ENCODE measurements at regions not wholly inside any gene's neighbourhood (a gene's known extent, or its start where the extent isn't known, plus 50 kb on each side); places are given as distances from the start of the nearest gene placed in this dataset.
"Not testable (repeated sequence)": the region's sequence is repeated elsewhere in the genome, so short reads cannot be mapped to it uniquely, and the experiment has no call there.

- intact Hi-C loops (cut with micrococcal nuclease), result no loop called here
- DNase-seq (no peak), ATAC-seq (no peak)
Measured at GRCh38 chr4:33882246-33882990, 2361.9 kb downstream of the ARAP2 start.

- intact Hi-C loops (cut with micrococcal nuclease), result no loop called here
- DNase-seq (no peak), ATAC-seq (no peak)
Measured at GRCh38 chr4:33883111-33883510, 2361.2 kb downstream of the ARAP2 start.

DNA sequence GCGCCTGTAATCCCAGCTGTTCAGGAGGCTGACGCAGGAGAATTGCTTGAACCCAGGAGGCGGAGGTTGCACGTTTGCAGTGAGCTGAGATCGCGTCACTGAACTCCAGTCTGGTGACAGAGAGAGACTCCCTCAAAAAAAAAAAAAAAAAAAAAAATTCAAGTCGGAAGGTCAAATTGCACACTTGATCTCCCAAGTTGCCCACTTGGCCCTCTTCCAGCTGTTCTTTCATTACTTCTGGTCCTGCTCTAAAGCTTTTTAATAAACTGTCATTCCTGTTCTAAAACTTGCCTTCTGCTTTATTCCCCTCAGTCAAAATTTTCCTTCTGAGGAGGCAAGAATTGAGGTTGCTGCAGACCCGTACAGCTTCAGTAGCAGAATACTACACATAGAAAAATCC lies 2358.0 kb downstream of the ARAP2 start:
- ATAC-seq, result no peak
- intact Hi-C loops (cut with micrococcal nuclease), result no loop called here
- DNase-seq, result no peak

DNA sequence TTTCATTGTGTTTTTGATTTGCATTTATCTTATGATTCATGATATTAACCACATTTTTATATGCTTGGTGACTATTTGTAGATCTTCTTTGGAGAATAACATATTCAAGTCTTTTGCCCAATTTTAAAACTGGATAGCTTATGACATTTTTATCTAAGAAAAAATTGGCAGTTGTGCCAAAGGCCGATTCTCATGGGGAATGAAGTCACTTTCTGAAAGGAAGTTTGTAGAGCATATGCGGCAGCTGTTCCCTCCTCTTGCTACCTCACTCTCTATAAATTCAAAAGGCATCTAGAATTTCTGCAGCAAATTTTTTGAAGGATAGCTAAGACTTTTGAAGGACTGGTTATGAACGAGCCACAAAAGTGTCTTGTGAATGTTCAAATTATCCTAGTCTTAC lies 2353.5 kb downstream of the ARAP2 start:
- intact Hi-C loops (cut with micrococcal nuclease), result no loop called here
- ATAC-seq (no peak), DNase-seq (no peak)

- intact Hi-C loops (cut with micrococcal nuclease), result no loop called here
- DNase-seq, result no peak
Measured at GRCh38 chr4:33911959-33912358, 2332.4 kb downstream of the ARAP2 start.

DNA sequence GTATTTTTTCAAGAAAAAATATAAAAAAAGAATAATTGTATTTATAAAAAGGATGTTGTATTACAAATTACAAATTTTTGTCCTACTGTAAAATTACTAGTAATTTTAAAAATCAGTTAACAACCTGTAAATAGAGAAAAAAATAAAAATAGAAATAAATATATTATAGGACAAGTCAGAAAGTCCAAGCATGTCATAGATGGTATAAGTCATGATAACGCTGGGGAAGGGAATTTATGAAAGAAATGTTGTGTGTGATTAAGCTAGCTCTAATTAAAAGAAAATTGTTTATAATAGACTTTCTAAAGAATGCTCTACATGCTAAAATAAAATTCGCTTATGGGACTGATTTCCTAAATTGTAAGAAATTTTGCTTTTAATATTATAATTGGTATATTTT lies 2329.9 kb downstream of the ARAP2 start:
- no peak for DNase-seq
- ATAC-seq, result no peak
- intact Hi-C loops (cut with micrococcal nuclease), result no loop called here

More at GRCh38 chr4:33911959-33912358, 2332.4 kb downstream of the ARAP2 start:
- ATAC-seq, result no peak

GRCh38 chr4:33923469-33923868 lies 2320.8 kb downstream of the ARAP2 start:
- no peak for ATAC-seq
- intact Hi-C loops (cut with micrococcal nuclease), result no loop called here

GRCh38 chr4:33924239-33924638 lies 2320.1 kb downstream of the ARAP2 start:
- no peak for ATAC-seq
- no peak for DNase-seq
- intact Hi-C loops (cut with micrococcal nuclease), result no loop called here

More at GRCh38 chr4:33923469-33923868, 2320.8 kb downstream of the ARAP2 start:
- no peak for DNase-seq

DNA sequence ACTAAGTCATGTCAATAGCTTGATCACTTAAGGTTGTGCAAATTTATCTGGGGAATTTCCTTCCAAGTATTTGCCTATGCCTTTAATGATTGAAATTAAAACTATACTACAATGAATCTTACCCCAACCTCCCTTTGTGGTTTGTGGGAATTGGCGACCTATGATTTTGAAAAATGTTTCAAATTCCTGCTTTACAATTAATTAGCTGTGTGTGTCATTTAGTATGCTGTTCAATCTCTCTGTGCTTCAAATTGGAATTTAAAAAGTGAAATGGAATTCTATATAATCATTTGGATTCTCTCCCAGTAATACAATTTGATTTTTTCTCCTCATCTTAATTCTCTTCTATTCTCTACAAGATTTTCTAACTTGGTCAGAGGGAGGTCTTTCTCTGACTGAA lies 2319.5 kb downstream of the ARAP2 start:
- DNase-seq (no peak), ATAC-seq (no peak)
- intact Hi-C loops (cut with micrococcal nuclease), result no loop called here

DNA sequence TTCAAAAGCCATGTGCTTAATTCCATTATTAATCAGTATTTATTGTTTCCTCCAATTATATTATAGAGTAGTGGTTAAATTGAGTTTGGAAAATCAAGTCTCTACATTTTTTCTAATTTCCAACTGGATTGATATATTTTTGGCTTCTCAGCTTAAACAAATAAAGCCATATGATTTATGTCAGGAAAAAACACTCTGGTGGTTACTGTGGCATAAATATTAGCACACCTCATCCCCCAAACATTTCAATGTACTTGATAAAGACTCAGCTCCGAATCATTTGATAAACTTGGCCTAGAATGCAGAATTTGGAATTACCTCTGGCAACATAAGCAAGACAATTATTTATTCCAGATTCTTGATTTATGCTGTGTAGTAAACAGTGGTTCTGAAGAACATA lies 2313.8 kb downstream of the ARAP2 start:
- intact Hi-C loops (cut with micrococcal nuclease), result no loop called here
- ATAC-seq, result no peak
- DNase-seq, result no peak

GRCh38 chr4:33931026-33931425 lies 2313.3 kb downstream of the ARAP2 start:
- intact Hi-C loops (cut with micrococcal nuclease), result no loop called here
- no peak for ATAC-seq

DNA sequence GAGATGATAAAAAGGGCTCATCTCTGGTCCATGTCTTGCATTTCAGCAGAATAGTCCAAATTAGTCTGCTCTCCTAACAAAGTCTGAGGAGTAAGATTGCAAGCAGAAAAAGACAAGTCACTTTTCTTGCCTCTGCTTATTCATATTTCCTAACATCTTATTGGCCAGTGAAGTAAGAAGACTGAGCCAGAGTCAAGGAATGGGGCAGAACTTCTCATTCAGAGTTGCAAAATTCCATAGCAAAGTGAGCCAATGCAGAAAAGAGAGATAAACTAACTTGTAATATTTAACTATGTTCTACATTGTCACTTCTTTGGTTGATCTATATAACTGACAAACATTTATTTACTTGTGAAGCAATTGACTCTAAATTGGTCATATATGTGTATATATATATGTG lies 2304.0 kb downstream of the ARAP2 start:
- intact Hi-C loops (cut with micrococcal nuclease), result no loop called here
- ATAC-seq, result no peak
- no peak for DNase-seq

More at GRCh38 chr4:33931026-33931425, 2313.3 kb downstream of the ARAP2 start:
- no peak for DNase-seq

GRCh38 chr4:33941854-33942253 lies 2302.5 kb downstream of the ARAP2 start:
- DNase-seq, result no peak

GRCh38 chr4:33948921-33949320 lies 2295.4 kb downstream of the ARAP2 start:
- intact Hi-C loops (cut with micrococcal nuclease), result no loop called here
- ATAC-seq, result no peak
- no peak for DNase-seq

More at GRCh38 chr4:33941854-33942253, 2302.5 kb downstream of the ARAP2 start:
- intact Hi-C loops (cut with micrococcal nuclease), result no loop called here
- no peak for ATAC-seq

DNA sequence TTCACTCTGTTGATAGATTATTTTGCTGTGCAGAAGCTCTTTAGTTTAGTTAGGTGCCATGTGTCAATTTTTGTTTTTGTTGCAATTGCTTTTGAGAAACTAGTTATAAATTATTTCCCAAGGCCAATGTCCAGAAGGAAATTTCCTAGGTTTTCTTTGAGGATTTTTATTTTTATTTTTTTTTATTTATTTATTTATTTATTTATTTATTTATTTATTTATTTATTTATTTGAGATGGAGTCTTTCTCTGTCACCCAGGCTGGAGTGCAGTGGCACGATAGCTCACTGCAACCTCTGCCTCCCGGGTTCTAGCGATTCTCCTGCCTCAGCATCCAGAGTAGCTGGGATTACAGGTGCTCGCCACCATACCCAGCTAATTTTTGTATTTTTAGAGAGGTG lies 2290.5 kb downstream of the ARAP2 start:
- intact Hi-C loops (cut with micrococcal nuclease); ATAC-seq; DNase-seq: not testable (repeated sequence)

DNA sequence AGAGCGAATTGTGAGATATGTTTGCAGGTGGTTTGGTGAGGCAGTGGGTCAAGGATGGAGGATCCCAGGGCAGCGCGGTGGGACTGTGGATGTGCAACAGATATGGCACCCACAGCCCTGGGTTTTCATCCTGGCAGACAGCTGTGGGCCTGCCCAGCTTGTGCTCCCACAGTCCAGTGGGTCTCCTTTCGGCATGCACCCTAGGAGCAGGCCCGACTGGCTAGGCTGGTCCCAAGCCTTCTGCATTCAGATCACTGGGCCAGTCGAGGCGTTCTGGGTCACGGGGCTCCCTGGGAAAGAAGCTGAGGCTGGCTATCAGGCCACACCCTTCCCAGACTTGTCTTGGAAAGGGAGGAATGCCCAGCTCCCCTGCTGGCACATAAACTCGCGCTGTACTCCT lies 2289.6 kb downstream of the ARAP2 start:
- DNase-seq, result peak; percentile 21
- intact Hi-C loops (cut with micrococcal nuclease), result no loop called here
- no peak for ATAC-seq

DNA sequence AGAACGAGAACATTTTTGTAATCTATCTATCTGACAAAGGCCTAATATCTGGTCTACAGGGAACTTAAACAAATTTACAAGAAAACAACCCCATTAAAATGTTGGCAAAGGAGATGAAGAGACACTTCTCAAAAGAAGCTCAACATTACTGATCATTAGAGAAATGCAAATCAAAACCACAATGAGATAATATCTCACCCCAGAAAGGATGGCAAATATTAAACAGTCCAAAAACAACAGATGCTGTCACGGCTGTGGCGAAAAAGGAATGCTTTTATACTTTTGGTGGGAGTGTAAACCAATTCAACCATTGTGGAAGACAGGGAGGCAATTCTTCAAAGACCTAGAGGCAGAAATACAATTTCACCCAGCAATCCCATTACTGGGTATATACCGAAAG lies 2284.8 kb downstream of the ARAP2 start:
- no peak for ATAC-seq

DNA sequence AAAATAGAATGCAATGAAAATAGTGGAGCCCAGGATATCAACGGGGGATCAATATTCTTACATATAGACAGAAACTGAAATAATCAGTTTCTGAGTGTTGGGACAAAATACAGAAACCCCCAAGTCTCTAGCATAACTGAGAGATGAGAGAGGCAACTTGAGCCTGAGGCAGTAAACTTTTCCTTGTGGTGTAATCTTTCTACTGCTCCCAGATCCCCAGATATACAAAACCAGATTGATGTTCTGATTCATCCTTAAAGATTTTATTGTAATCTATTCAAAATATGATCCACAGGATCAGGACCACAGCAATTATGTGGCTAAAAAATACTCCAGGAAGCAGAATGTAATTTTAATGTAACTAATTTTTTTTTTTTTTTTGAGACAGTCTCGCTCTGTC lies 2282.6 kb downstream of the ARAP2 start:
- ATAC-seq, result no peak

More for the DNA sequence above, 2284.8 kb downstream of the ARAP2 start:
- DNase-seq, result no peak
- intact Hi-C loops (cut with micrococcal nuclease), result no loop called here

DNA sequence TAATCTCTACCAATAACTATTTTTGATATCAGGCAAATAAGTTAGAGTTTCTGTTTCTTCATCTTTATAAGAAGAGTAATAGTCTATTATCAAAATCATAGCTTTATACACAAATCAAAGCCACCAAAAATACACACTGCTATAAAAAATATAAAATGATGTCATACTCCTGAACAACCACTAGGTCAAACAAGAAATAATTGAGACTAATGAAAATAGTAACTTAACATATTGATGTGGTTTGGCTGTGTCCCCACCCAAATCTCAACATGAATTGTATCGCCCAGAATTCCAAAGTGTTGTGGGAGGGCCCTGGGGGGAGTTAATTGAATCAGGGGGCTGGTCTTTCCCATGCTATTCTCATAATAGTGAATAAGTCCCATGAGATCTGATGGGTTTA lies 2277.5 kb downstream of the ARAP2 start:
- ATAC-seq, result no peak
- DNase-seq, result no peak
- intact Hi-C loops (cut with micrococcal nuclease), result no loop called here

More for the DNA sequence above, 2282.6 kb downstream of the ARAP2 start:
- intact Hi-C loops (cut with micrococcal nuclease), result no loop called here
- no peak for DNase-seq

DNA sequence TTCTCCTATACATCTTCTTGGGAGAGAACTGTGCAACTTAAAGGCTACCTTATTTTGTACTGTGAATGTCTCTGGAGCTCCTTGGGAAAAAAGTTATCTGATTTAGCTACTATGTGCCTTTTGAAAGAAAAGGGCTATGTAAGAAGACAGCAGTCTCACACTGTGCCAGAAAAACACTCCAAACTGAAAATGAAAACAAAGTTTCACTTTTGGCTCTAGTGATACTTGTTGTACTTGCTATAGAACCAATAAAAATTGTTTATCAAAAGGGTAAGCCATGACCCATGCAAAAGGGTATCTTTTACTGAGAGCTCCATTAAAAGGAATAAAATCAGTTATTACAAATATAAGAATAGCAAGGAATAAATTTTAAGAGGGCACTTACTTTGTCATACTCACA lies 2270.0 kb downstream of the ARAP2 start:
- intact Hi-C loops (cut with micrococcal nuclease), result no loop called here
- ATAC-seq (no peak), DNase-seq (no peak)

DNA sequence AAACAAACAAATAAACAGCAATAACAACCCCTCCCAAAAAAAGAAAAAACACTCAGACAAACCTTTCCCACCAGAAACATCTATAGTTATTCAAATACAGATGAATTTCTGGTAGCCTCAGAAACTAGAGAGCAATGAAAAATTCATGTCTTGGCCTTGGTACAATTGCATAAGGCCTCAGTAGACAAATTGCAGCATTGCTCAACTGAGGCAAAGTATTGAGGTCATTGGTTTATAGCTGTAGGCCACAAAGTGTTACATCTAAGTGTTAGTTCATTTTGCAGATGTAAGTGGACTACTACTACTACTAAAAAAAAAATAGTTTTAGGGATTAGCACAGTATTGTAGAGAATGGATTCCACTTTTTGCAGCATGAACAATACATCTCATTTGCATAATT lies 2268.3 kb downstream of the ARAP2 start:
- DNase-seq (no peak), ATAC-seq (no peak)
- intact Hi-C loops (cut with micrococcal nuclease), result no loop called here

Data from left ventricle myocardium superior (tissue), 1 donor.